ENCODE measurements at regions not wholly inside any gene's neighbourhood (a gene's known extent, or its start where the extent isn't known, plus 50 kb on each side); places are given as distances from the start of the nearest gene placed in this dataset.

DNA sequence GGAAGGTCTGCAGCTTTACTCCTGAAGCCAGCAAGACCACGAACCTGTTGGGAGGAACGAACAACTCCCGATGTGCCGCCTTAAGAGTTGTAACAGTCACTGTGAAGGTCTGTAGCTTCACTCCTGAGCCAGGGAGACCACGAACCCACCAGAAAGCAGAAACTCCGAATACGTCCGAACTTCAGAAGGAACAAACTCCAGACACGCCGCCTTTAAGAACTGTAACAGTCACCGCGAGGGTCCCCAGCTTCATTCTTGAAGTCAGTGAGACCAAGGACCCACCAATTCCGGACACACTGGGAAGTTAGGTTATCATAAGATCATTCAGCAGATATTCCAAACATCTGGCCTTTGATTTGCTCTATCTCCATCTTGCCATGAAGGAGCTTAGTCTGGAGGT is 1623.0 kb downstream of the SLITRK1 start:
- H3K4me1 ChIP-seq (ENCODE audit: insufficient read depth), result no peaks in the 10 kb centered on the region
- peaks cover 17% of the 10 kb centered on the region; the same call in 2 of the 3 replicates for H3K9me3 Mint-ChIP-seq
- H4K20me1 ChIP-seq (replicated peaks; ENCODE audit: insufficient read depth), result no peaks in the 10 kb centered on the region
- peaks cover 18% of the 10 kb centered on the region; the same call in 2 of the 3 replicates for H3K36me3 Mint-ChIP-seq (ENCODE audit: low read depth)
- no peaks in the 10 kb centered on the region for H3F3A ChIP-seq (replicated peaks; ENCODE audit: low read depth)
- no peak for DNase-seq (ENCODE audit: low spot score)
- H3K36me3 ChIP-seq (ENCODE audit: insufficient read depth), result no peaks in the 10 kb centered on the region
- no peak overlapping the region for H2AFZ ChIP-seq
- H3K4me3 Mint-ChIP-seq, result no peak overlapping the region
- no peaks in the 10 kb centered on the region for H3K4me1 Mint-ChIP-seq
- no peak overlapping the region for H3K4me2 ChIP-seq
- no peak for ATAC-seq
- H3K27me3 ChIP-seq (ENCODE audit: insufficient read depth), result no peaks in the 10 kb centered on the region
- TF ChIP-seq EZH2phosphoT487 (IDR thresholded peaks at IDR 0.05; ENCODE audit: unreplicated experiment), result no peak
- no peak for TF ChIP-seq JUNB (IDR thresholded peaks at IDR 0.05; ENCODE audit: unreplicated experiment)
- no peak for TF ChIP-seq POLR2AphosphoS5 (IDR thresholded peaks at IDR 0.05; ENCODE audit: low read depth)
- no peak for TF ChIP-seq ZNF114 (CRISPR knock-in tag; IDR thresholded peaks at IDR 0.05)
- TF ChIP-seq ZNF331 (CRISPR knock-in tag; IDR thresholded peaks at IDR 0.05; ENCODE audit: low read depth), result no peak
- TF ChIP-seq, protein P1, sequence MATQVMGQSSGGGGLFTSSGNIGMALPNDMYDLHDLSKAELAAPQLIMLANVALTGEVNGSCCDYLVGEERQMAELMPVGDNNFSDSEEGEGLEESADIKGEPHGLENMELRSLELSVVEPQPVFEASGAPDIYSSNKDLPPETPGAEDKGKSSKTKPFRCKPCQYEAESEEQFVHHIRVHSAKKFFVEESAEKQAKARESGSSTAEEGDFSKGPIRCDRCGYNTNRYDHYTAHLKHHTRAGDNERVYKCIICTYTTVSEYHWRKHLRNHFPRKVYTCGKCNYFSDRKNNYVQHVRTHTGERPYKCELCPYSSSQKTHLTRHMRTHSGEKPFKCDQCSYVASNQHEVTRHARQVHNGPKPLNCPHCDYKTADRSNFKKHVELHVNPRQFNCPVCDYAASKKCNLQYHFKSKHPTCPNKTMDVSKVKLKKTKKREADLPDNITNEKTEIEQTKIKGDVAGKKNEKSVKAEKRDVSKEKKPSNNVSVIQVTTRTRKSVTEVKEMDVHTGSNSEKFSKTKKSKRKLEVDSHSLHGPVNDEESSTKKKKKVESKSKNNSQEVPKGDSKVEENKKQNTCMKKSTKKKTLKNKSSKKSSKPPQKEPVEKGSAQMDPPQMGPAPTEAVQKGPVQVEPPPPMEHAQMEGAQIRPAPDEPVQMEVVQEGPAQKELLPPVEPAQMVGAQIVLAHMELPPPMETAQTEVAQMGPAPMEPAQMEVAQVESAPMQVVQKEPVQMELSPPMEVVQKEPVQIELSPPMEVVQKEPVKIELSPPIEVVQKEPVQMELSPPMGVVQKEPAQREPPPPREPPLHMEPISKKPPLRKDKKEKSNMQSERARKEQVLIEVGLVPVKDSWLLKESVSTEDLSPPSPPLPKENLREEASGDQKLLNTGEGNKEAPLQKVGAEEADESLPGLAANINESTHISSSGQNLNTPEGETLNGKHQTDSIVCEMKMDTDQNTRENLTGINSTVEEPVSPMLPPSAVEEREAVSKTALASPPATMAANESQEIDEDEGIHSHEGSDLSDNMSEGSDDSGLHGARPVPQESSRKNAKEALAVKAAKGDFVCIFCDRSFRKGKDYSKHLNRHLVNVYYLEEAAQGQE (IDR thresholded peaks at IDR 0.05; ENCODE audit: unreplicated experiment), result no peak
- TF ChIP-seq, protein P2, sequence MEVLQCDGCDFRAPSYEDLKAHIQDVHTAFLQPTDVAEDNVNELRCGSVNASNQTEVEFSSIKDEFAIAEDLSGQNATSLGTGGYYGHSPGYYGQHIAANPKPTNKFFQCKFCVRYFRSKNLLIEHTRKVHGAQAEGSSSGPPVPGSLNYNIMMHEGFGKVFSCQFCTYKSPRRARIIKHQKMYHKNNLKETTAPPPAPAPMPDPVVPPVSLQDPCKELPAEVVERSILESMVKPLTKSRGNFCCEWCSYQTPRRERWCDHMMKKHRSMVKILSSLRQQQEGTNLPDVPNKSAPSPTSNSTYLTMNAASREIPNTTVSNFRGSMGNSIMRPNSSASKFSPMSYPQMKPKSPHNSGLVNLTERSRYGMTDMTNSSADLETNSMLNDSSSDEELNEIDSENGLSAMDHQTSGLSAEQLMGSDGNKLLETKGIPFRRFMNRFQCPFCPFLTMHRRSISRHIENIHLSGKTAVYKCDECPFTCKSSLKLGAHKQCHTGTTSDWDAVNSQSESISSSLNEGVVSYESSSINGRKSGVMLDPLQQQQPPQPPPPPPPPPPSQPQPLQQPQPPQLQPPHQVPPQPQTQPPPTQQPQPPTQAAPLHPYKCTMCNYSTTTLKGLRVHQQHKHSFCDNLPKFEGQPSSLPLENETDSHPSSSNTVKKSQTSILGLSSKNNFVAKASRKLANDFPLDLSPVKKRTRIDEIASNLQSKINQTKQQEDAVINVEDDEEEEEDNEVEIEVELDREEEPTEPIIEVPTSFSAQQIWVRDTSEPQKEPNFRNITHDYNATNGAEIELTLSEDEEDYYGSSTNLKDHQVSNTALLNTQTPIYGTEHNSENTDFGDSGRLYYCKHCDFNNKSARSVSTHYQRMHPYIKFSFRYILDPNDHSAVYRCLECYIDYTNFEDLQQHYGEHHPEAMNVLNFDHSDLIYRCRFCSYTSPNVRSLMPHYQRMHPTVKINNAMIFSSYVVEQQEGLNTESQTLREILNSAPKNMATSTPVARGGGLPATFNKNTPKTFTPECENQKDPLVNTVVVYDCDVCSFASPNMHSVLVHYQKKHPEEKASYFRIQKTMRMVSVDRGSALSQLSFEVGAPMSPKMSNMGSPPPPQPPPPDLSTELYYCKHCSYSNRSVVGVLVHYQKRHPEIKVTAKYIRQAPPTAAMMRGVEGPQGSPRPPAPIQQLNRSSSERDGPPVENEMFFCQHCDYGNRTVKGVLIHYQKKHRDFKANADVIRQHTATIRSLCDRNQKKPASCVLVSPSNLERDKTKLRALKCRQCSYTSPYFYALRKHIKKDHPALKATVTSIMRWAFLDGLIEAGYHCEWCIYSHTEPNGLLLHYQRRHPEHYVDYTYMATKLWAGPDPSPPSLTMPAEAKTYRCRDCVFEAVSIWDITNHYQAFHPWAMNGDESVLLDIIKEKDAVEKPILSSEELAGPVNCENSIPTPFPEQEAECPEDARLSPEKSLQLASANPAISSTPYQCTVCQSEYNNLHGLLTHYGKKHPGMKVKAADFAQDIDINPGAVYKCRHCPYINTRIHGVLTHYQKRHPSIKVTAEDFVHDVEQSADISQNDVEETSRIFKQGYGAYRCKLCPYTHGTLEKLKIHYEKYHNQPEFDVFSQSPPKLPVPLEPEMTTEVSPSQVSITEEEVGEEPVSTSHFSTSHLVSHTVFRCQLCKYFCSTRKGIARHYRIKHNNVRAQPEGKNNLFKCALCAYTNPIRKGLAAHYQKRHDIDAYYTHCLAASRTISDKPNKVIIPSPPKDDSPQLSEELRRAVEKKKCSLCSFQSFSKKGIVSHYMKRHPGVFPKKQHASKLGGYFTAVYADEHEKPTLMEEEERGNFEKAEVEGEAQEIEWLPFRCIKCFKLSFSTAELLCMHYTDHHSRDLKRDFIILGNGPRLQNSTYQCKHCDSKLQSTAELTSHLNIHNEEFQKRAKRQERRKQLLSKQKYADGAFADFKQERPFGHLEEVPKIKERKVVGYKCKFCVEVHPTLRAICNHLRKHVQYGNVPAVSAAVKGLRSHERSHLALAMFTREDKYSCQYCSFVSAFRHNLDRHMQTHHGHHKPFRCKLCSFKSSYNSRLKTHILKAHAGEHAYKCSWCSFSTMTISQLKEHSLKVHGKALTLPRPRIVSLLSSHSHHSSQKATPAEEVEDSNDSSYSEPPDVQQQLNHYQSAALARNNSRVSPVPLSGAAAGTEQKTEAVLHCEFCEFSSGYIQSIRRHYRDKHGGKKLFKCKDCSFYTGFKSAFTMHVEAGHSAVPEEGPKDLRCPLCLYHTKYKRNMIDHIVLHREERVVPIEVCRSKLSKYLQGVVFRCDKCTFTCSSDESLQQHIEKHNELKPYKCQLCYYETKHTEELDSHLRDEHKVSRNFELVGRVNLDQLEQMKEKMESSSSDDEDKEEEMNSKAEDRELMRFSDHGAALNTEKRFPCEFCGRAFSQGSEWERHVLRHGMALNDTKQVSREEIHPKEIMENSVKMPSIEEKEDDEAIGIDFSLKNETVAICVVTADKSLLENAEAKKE (CRISPR knock-in tag; IDR thresholded peaks at IDR 0.05), result no peak
- TF ChIP-seq, protein P3, sequence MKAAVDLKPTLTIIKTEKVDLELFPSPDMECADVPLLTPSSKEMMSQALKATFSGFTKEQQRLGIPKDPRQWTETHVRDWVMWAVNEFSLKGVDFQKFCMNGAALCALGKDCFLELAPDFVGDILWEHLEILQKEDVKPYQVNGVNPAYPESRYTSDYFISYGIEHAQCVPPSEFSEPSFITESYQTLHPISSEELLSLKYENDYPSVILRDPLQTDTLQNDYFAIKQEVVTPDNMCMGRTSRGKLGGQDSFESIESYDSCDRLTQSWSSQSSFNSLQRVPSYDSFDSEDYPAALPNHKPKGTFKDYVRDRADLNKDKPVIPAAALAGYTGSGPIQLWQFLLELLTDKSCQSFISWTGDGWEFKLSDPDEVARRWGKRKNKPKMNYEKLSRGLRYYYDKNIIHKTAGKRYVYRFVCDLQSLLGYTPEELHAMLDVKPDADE (IDR thresholded peaks at IDR 0.05), result no peak
- TF ChIP-seq, protein P4, sequence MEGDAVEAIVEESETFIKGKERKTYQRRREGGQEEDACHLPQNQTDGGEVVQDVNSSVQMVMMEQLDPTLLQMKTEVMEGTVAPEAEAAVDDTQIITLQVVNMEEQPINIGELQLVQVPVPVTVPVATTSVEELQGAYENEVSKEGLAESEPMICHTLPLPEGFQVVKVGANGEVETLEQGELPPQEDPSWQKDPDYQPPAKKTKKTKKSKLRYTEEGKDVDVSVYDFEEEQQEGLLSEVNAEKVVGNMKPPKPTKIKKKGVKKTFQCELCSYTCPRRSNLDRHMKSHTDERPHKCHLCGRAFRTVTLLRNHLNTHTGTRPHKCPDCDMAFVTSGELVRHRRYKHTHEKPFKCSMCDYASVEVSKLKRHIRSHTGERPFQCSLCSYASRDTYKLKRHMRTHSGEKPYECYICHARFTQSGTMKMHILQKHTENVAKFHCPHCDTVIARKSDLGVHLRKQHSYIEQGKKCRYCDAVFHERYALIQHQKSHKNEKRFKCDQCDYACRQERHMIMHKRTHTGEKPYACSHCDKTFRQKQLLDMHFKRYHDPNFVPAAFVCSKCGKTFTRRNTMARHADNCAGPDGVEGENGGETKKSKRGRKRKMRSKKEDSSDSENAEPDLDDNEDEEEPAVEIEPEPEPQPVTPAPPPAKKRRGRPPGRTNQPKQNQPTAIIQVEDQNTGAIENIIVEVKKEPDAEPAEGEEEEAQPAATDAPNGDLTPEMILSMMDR (conservative IDR thresholded peaks at IDR 0.05; ENCODE audit: low read depth in 2 of 2), result no peak
- no peak for TF ChIP-seq EZH2 (IDR thresholded peaks at IDR 0.05; ENCODE audit: low read depth, unreplicated experiment)
- no peak for TF ChIP-seq NANOG (IDR thresholded peaks at IDR 0.05; ENCODE audit: borderline replicate concordance)
- TF ChIP-seq CREB1 (CRISPR knock-in tag; IDR thresholded peaks at IDR 0.05; ENCODE audit: low read depth), result no peak
- no peak overlapping the region for H3K27ac ChIP-seq (ENCODE audit: low read depth)
- H3K79me2 ChIP-seq (replicated peaks; ENCODE audit: insufficient read depth), result no peaks in the 10 kb centered on the region
- no peaks in the 10 kb centered on the region; the same call in 1 of the 2 replicates for H3K9me2 ChIP-seq (ENCODE audit: insufficient read depth)
- no peak overlapping the region for H3K4me3 ChIP-seq
- H3K27me3 Mint-ChIP-seq (ENCODE audit: insufficient read depth, low read depth, poor library complexity), result no peaks in the 10 kb centered on the region
- H3K27ac Mint-ChIP-seq, result no peak overlapping the region
